ENCODE measurements at regions not wholly inside any gene's neighbourhood (a gene's known extent, or its start where the extent isn't known, plus 50 kb on each side); places are given as distances from the start of the nearest gene placed in this dataset.

DNA sequence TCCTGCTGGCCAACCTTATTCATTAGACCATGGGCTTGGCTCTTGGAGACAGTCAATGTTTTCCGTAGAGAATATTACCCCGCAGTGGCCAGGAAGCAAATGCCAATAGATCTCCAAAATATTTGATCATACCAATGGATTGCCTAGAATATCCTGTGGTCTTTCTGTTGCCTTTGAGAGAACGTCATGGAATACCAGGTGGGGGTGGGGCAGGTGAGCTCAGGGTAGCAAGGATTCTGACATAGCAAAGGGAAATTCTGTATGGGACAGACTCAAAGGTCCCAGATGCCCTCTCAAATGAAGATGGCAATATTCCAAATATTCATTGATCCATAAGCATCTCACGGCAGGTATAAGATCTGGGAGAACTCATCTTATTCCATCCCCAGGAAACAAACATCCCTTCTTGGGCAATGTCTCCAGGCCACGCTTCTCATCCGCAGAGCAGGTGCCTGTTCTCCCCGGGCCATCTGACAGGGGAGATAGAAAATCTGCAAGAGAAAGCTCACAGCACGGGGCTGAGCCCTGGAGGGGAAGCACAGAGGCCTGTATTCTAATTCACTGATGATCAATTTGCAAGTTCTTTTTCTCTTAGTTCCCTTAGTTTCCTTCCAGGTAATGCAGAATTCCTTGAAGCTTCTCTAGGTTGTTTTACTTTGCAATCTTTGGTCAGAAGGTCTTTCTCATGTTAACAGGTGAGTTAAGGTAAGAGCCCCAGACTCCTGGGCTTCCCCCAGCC, 69.6 kb upstream of the TSHZ3 start:
- TF ChIP-seq SNAI2 (CRISPR knock-in tag; IDR thresholded peaks at IDR 0.05) = no peak
- TF ChIP-seq PPARA (CRISPR knock-in tag; IDR thresholded peaks at IDR 0.05; ENCODE audit: borderline replicate concordance) = no peak
- TF ChIP-seq, protein P1, sequence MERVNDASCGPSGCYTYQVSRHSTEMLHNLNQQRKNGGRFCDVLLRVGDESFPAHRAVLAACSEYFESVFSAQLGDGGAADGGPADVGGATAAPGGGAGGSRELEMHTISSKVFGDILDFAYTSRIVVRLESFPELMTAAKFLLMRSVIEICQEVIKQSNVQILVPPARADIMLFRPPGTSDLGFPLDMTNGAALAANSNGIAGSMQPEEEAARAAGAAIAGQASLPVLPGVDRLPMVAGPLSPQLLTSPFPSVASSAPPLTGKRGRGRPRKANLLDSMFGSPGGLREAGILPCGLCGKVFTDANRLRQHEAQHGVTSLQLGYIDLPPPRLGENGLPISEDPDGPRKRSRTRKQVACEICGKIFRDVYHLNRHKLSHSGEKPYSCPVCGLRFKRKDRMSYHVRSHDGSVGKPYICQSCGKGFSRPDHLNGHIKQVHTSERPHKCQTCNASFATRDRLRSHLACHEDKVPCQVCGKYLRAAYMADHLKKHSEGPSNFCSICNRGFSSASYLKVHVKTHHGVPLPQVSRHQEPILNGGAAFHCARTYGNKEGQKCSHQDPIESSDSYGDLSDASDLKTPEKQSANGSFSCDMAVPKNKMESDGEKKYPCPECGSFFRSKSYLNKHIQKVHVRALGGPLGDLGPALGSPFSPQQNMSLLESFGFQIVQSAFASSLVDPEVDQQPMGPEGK (CRISPR knock-in tag; IDR thresholded peaks at IDR 0.05; ENCODE audit: borderline replicate concordance) = no peak
- no peak for TF ChIP-seq ZNF8 (CRISPR knock-in tag; IDR thresholded peaks at IDR 0.05)
- TF ChIP-seq, protein P2, sequence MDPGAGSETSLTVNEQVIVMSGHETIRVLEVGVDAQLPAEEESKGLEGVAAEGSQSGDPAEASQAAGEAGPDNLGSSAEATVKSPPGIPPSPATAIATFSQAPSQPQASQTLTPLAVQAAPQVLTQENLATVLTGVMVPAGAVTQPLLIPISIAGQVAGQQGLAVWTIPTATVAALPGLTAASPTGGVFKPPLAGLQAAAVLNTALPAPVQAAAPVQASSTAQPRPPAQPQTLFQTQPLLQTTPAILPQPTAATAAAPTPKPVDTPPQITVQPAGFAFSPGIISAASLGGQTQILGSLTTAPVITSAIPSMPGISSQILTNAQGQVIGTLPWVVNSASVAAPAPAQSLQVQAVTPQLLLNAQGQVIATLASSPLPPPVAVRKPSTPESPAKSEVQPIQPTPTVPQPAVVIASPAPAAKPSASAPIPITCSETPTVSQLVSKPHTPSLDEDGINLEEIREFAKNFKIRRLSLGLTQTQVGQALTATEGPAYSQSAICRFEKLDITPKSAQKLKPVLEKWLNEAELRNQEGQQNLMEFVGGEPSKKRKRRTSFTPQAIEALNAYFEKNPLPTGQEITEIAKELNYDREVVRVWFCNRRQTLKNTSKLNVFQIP (CRISPR knock-in tag; IDR thresholded peaks at IDR 0.05; ENCODE audit: borderline replicate concordance, low read depth) = no peak
- TF ChIP-seq ZNF70 (CRISPR knock-in tag; IDR thresholded peaks at IDR 0.05) = no peak
- no peak for TF ChIP-seq ZC3H10 (CRISPR knock-in tag; IDR thresholded peaks at IDR 0.05)
- TF ChIP-seq ISL1 (CRISPR knock-in tag; IDR thresholded peaks at IDR 0.05) = no peak
- TF ChIP-seq, protein P3, sequence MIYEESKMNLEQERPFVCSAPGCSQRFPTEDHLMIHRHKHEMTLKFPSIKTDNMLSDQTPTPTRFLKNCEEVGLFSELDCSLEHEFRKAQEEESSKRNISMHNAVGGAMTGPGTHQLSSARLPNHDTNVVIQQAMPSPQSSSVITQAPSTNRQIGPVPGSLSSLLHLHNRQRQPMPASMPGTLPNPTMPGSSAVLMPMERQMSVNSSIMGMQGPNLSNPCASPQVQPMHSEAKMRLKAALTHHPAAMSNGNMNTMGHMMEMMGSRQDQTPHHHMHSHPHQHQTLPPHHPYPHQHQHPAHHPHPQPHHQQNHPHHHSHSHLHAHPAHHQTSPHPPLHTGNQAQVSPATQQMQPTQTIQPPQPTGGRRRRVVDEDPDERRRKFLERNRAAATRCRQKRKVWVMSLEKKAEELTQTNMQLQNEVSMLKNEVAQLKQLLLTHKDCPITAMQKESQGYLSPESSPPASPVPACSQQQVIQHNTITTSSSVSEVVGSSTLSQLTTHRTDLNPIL (CRISPR knock-in tag; IDR thresholded peaks at IDR 0.05; ENCODE audit: low read depth) = no peak
- no peak for TF ChIP-seq ZFP30 (CRISPR knock-in tag; IDR thresholded peaks at IDR 0.05)
